IMR-90 (cell line): ENCODE measurements at regions not wholly inside any gene's neighbourhood (a gene's known extent, or its start where the extent isn't known, plus 50 kb on each side); places are given as distances from the start of the nearest gene placed in this dataset.

ENCODE experiments used
- ATAC-seq: fragments of 200-7000 bp; cut with Tn5 transposase; 2 replicates; pipeline ENCODE4 v1.9.1; 2020; ENCODE audit warnings: low read depth, mild to moderate bottlenecking, moderate library complexity
- BruUV-seq: library from RNA; stranded (reverse); fragments of 400-500 nt; replicated peaks from 2 replicates; lab custom pipeline; 2021; lab: Mats Ljungman, UMichigan
- CTCF ChIA-PET: fragments of 300-600 bp; formaldehyde crosslinking; extraction: SDS; loops from one replicate; lab custom pipeline; 2021; ENCODE audit warnings: antibody characterized with exemption; lab: Yijun Ruan, JAX
- POLR2A ChIA-PET: fragments of 300-600 bp; sonication (Branson Sonifier 250); formaldehyde crosslinking; loops from one replicate; lab custom pipeline; 2022; ENCODE audit warnings: antibody characterized with exemption; ENCODE audit not compliant: unreplicated experiment; lab: Charles Lee
- DNase-seq: peaks from one replicate; pipeline ENCODE4 v3.0.0; 2013
- H2AFZ ChIP-seq: replicated peaks from 2 replicates; pipeline ENCODE3; 2013; ENCODE audit warnings: low read length, mild to moderate bottlenecking; ENCODE audit not compliant: poor library complexity
- H2AK5ac ChIP-seq: 2 replicates; pipeline ENCODE4 v1.6.1; 2013; ENCODE audit warnings: low read depth, low read length, inconsistent platforms
- H2AK9ac ChIP-seq: replicated peaks from 2 replicates; pipeline ENCODE3; 2013; ENCODE audit warnings: mild to moderate bottlenecking, low read depth, low read length, moderate library complexity; ENCODE audit not compliant: poor library complexity
- H2BK120ac ChIP-seq: 2 replicates; pipeline ENCODE4 v1.6.1; 2013; ENCODE audit warnings: low read depth, low read length, inconsistent platforms
- H2BK15ac ChIP-seq: 3 replicates; pipeline ENCODE4 v1.6.1; 2013; ENCODE audit warnings: low read depth, low read length, inconsistent platforms
- H2BK20ac ChIP-seq: 2 replicates; pipeline ENCODE4 v1.6.1; 2013; ENCODE audit warnings: low read depth, mild to moderate bottlenecking, inconsistent platforms, low read length, moderate library complexity
- H2BK5ac ChIP-seq: 2 replicates; pipeline ENCODE4 v1.6.1; 2013; ENCODE audit warnings: mild to moderate bottlenecking, low read depth, low read length, inconsistent platforms; ENCODE audit not compliant: poor library complexity, severe bottlenecking
- H3K14ac ChIP-seq: replicated peaks from 2 replicates; pipeline ENCODE4 v1.6.1; 2013; ENCODE audit warnings: low read depth, low read length, inconsistent platforms
- H3K18ac ChIP-seq: 2 replicates; pipeline ENCODE4 v1.6.1; 2013; ENCODE audit warnings: low read depth, low read length, control low read depth
- H3K23ac ChIP-seq: 2 replicates; pipeline ENCODE4 v1.6.1; 2013; ENCODE audit warnings: low read depth, low read length, inconsistent platforms
- H3K27ac ChIP-seq: 2 replicates; pipeline ENCODE4 v1.5.1; 2013; ENCODE audit warnings: mild to moderate bottlenecking, control low read depth, low read length; ENCODE audit not compliant: insufficient read depth
- H3K27me3 ChIP-seq: 2 replicates; pipeline ENCODE4 v1.6.1; 2013; ENCODE audit warnings: low read length; ENCODE audit not compliant: control insufficient read depth, insufficient read depth
- H3K36me3 ChIP-seq: 2 replicates; pipeline ENCODE4 v1.6.1; 2013; ENCODE audit warnings: low read length, mixed read lengths; ENCODE audit not compliant: control insufficient read depth, insufficient read depth
- H3K4ac ChIP-seq: 2 replicates; pipeline ENCODE4 v1.6.1; 2013; ENCODE audit warnings: low read depth, low read length, inconsistent platforms
- H3K4me1 ChIP-seq: 2 replicates; pipeline ENCODE4 v1.6.1; 2013; ENCODE audit warnings: low read length, mixed read lengths; ENCODE audit not compliant: control insufficient read depth, insufficient read depth
- H3K4me2 ChIP-seq: 2 replicates; pipeline ENCODE4 v1.6.1; 2013; ENCODE audit warnings: low read depth, mild to moderate bottlenecking, control low read depth, low read length, moderate library complexity
- H3K4me3 ChIP-seq: 2 replicates; pipeline ENCODE4 v1.5.1; 2013; ENCODE audit warnings: low read depth, mild to moderate bottlenecking, control low read depth, low read length, moderate library complexity; ENCODE audit not compliant: insufficient read depth
- H3K56ac ChIP-seq: 2 replicates; pipeline ENCODE4 v1.6.1; 2013; ENCODE audit warnings: low read length, inconsistent platforms; ENCODE audit not compliant: insufficient read depth; ENCODE audit errors: extremely low read depth
- H3K79me1 ChIP-seq, 2 experiments: 2 replicates each; pipeline ENCODE4 v1.6.1; 2013; ENCODE audit warnings: low read length in 2 of 2, inconsistent platforms in 1 of 2, low read depth in 1 of 2
- H3K9ac ChIP-seq: 2 replicates; pipeline ENCODE4 v1.6.1; 2013; ENCODE audit warnings: low read depth, low read length, control low read depth
- H3K9me1 ChIP-seq: 2 replicates; pipeline ENCODE4 v1.6.1; 2013; ENCODE audit warnings: low read length, inconsistent platforms; ENCODE audit not compliant: insufficient read depth
- H3K9me3 ChIP-seq: 2 replicates; pipeline ENCODE4 v1.6.1; 2013; ENCODE audit warnings: low read length; ENCODE audit not compliant: control insufficient read depth, insufficient read depth
- H4K20me1 ChIP-seq: 2 replicates; pipeline ENCODE4 v1.6.1; 2013; ENCODE audit warnings: low read length, inconsistent platforms; ENCODE audit not compliant: insufficient read depth
- H4K5ac ChIP-seq: 2 replicates; pipeline ENCODE4 v1.6.1; 2013; ENCODE audit warnings: mild to moderate bottlenecking, low read depth, low read length, control low read depth
- H4K8ac ChIP-seq, 2 experiments: 2 replicates each; pipeline ENCODE4 v1.6.1; 2013; ENCODE audit warnings: low read depth in 2 of 2, low read length in 2 of 2, control low read depth in 1 of 2, inconsistent platforms in 1 of 2
- H4K91ac ChIP-seq: 2 replicates; pipeline ENCODE4 v1.6.1; 2013; ENCODE audit warnings: low read depth, low read length, inconsistent platforms; ENCODE audit not compliant: insufficient read depth
- BHLHE40 ChIP-seq: fragments of 150-350 bp; IDR thresholded peaks from 2 replicates; pipeline ENCODE4 v1.6.1; 2016; ENCODE audit warnings: mild to moderate bottlenecking, low read depth, low read length
- CEBPB ChIP-seq: IDR thresholded peaks from 2 replicates; pipeline ENCODE4 v1.6.1; 2012; ENCODE audit warnings: low read depth, low read length, improper control_type of control experiment
- CHD1 ChIP-seq: IDR thresholded peaks from 2 replicates; pipeline ENCODE4 v1.6.1; 2012; ENCODE audit warnings: low read depth, low read length, improper control_type of control experiment
- FOS ChIP-seq: fragments of 150-350 bp; IDR thresholded peaks from 2 replicates; pipeline ENCODE4 v1.6.1; 2016; ENCODE audit warnings: low read depth, low read length
- MAFK ChIP-seq: IDR thresholded peaks from 2 replicates; pipeline ENCODE4 v1.6.1; 2012; ENCODE audit warnings: low read depth, low read length, improper control_type of control experiment
- MAZ ChIP-seq: IDR thresholded peaks from 2 replicates; pipeline ENCODE4 v1.6.1; 2012; ENCODE audit warnings: low read depth, mild to moderate bottlenecking, low read length, improper control_type of control experiment, moderate library complexity, borderline replicate concordance
- MXI1 ChIP-seq: IDR thresholded peaks from 2 replicates; pipeline ENCODE4 v1.6.1; 2012; ENCODE audit warnings: low read depth, mild to moderate bottlenecking, low read length, moderate library complexity, borderline replicate concordance
- NFE2L2 ChIP-seq: fragments of 150-350 bp; IDR thresholded peaks from 2 replicates; pipeline ENCODE4 v1.6.1; 2016; ENCODE audit warnings: low read depth, mild to moderate bottlenecking, low read length
- POLR2A ChIP-seq: IDR thresholded peaks from 2 replicates; pipeline ENCODE4 v1.6.1; 2012; ENCODE audit warnings: mild to moderate bottlenecking, low read depth, low read length
- RAD21 ChIP-seq: IDR thresholded peaks from 2 replicates; pipeline ENCODE4 v1.6.1; 2012; ENCODE audit warnings: low read length, improper control_type of control experiment
- RCOR1 ChIP-seq: IDR thresholded peaks from 2 replicates; pipeline ENCODE4 v1.6.1; 2012; ENCODE audit warnings: mild to moderate bottlenecking, low read length, improper control_type of control experiment; ENCODE audit not compliant: insufficient replicate concordance
- RFX5 ChIP-seq: IDR thresholded peaks from 2 replicates; pipeline ENCODE4 v1.8.0; 2012; ENCODE audit warnings: low read depth, mild to moderate bottlenecking, low read length, moderate library complexity
- SMC3 ChIP-seq: fragments of 150-350 bp; IDR thresholded peaks from 2 replicates; pipeline ENCODE4 v1.6.1; 2016; ENCODE audit warnings: low read depth, mild to moderate bottlenecking, antibody characterized with exemption, low read length, moderate library complexity
- WGBS, 2 experiments: methylation state at CpG; one replicate each; pipeline versions ENCODE4 v1.1.5 to v1.1.7; 2013; ENCODE audit warnings: missing lambda C conversion rate in 2 of 2; ENCODE audit not compliant: insufficient read length in 1 of 2; ENCODE audit errors: extremely low coverage in 2 of 2; 5-methylcytosine and 5-hydroxymethylcytosine counted together
- dilution Hi-C: fragments of 300-500 bp; cut with HindIII; formaldehyde crosslinking; loops from one replicate; pipeline ENCODE4 v1.14.3; 2018; ENCODE audit warnings: low sequenced_read_pairs; ENCODE audit not compliant: unreplicated experiment
- in situ Hi-C: fragments of 300-500 bp; cut with MboI; formaldehyde crosslinking; loops from 3 replicates; pipeline ENCODE4 v1.14.3; 2019; ENCODE audit warnings: low sequenced_read_pairs, inconsistent platforms, mixed read lengths
- intact Hi-C: fragments of 100-400 bp; cut with micrococcal nuclease; formaldehyde crosslinking; loops from 2 replicates; pipeline ENCODE4 v1.10.0; 2022
- TF ChIP-seq, protein P1 (sequence below): fragments of 150-350 bp; IDR thresholded peaks from 2 replicates; pipeline ENCODE4 v1.6.1; 2016; ENCODE audit warnings: low read depth, mild to moderate bottlenecking, low read length, moderate library complexity, borderline replicate concordance
- TF ChIP-seq, protein P2 (sequence below): conservative IDR thresholded peaks from 2 replicates; pipeline ENCODE4 v1.5.1; 2012; ENCODE audit warnings: mild to moderate bottlenecking, low read depth, low read length, improper control_type of control experiment

DNA sequence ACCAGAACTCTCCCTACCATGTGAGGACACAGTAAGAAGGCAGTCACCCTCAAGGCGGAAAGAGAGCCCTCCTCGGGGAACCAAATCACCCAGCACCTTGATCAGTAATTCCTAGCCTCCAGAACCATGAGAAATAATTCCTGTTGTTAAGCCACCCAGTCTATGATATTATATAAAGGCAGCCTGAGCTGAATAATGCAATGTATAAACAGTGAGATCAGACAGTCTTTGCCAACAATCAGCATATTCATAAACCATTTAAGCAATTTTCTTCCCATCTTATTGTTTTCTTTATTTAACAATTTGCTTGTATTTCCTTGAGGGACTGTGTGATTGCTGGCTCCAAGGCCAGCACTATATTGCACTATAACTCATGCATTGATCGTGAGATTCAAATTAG is 144.4 kb upstream of the DAPK1 start:
- Histone ChIP-seq H2AFZ (no peak overlapping the region), H3K56ac (no peak overlapping the region), H3K14ac (no peak overlapping the region), H3K27ac (no peak overlapping the region), H3K9me3 (no peaks in the 10 kb centered on the region), H3K4ac (no peak overlapping the region), H3K18ac (no peak overlapping the region), H3K9ac (no peak overlapping the region), H2AK9ac (no peak overlapping the region), H2BK15ac (no peak overlapping the region), H3K9me1 (no peaks in the 10 kb centered on the region), H4K5ac (no peak overlapping the region), H3K4me3 (no peak overlapping the region), H3K79me1 (no peaks in the 10 kb centered on the region), H4K91ac (no peak overlapping the region), H3K36me3 (no peaks in the 10 kb centered on the region), H2BK5ac (no peak overlapping the region), H3K23ac (no peak overlapping the region), H4K20me1 (no peaks in the 10 kb centered on the region), H3K4me2 (no peak overlapping the region), H2BK120ac (no peak overlapping the region), H4K8ac (no peak overlapping the region), H3K4me1 (no peaks in the 10 kb centered on the region), H3K27me3 (no peaks in the 10 kb centered on the region; the same call in 1 of the 2 replicates), H2BK20ac (no peak overlapping the region), H2AK5ac (no peak overlapping the region)
- dilution Hi-C loops = no loop called here
- ChIA-PET POLR2A (no interaction called here), CTCF (interaction anchor here (0.6 kb wide), 1 partner anchor 8 kb away, joined by 3 read pairs; no protein-coding TSS in a partner anchor)
- ATAC-seq = no peak
- WGBS, 2 experiments = no CpG with 5 or more reads among the region's 3 CpGs
- DNase-seq = no peak
- in situ Hi-C loops = no loop called here
- BruUV-seq = no TSS peak
- TF ChIP-seq RFX5 (no peak), NFE2L2 (no peak), RCOR1 (no peak), POLR2A (no peak), BHLHE40 (no peak), MXI1 (no peak), SMC3 (no peak), CEBPB (no peak), CHD1 (no peak), RAD21 (no peak), FOS (no peak), MAZ (no peak), MAFK (no peak)
- TF ChIP-seq, protein P1, sequence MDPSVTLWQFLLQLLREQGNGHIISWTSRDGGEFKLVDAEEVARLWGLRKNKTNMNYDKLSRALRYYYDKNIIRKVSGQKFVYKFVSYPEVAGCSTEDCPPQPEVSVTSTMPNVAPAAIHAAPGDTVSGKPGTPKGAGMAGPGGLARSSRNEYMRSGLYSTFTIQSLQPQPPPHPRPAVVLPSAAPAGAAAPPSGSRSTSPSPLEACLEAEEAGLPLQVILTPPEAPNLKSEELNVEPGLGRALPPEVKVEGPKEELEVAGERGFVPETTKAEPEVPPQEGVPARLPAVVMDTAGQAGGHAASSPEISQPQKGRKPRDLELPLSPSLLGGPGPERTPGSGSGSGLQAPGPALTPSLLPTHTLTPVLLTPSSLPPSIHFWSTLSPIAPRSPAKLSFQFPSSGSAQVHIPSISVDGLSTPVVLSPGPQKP = no peak
- TF ChIP-seq, protein P2, sequence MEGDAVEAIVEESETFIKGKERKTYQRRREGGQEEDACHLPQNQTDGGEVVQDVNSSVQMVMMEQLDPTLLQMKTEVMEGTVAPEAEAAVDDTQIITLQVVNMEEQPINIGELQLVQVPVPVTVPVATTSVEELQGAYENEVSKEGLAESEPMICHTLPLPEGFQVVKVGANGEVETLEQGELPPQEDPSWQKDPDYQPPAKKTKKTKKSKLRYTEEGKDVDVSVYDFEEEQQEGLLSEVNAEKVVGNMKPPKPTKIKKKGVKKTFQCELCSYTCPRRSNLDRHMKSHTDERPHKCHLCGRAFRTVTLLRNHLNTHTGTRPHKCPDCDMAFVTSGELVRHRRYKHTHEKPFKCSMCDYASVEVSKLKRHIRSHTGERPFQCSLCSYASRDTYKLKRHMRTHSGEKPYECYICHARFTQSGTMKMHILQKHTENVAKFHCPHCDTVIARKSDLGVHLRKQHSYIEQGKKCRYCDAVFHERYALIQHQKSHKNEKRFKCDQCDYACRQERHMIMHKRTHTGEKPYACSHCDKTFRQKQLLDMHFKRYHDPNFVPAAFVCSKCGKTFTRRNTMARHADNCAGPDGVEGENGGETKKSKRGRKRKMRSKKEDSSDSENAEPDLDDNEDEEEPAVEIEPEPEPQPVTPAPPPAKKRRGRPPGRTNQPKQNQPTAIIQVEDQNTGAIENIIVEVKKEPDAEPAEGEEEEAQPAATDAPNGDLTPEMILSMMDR = no peak
- intact Hi-C loops = no loop called here
